Esophagus squamous epithelium (tissue), 4 donors: ENCODE measurements at regions not wholly inside any gene's neighbourhood (a gene's known extent, or its start where the extent isn't known, plus 50 kb on each side); places are given as distances from the start of the nearest gene placed in this dataset.

ENCODE experiments used
- CTCF ChIP-seq, 6 experiments: fragments of 450-650 bp in 4 of 6; fragments of 200-600 bp in 2 of 6; sonication (generic) in 2 of 6; IDR thresholded peaks; one replicate each; pipeline ENCODE4 v1.5.1; 2016 to 2019; ENCODE audit warnings: antibody characterized with exemption in 6 of 6, mild to moderate bottlenecking in 4 of 6, moderate library complexity in 4 of 6
- POLR2A ChIP-seq, 4 donors: fragments of 450-650 bp; IDR thresholded peaks; one replicate each; pipeline ENCODE4 v1.6.1; 2017; ENCODE audit warnings: antibody characterized with exemption in 4 of 4, mild to moderate bottlenecking in 4 of 4, moderate library complexity in 3 of 4

DNA sequence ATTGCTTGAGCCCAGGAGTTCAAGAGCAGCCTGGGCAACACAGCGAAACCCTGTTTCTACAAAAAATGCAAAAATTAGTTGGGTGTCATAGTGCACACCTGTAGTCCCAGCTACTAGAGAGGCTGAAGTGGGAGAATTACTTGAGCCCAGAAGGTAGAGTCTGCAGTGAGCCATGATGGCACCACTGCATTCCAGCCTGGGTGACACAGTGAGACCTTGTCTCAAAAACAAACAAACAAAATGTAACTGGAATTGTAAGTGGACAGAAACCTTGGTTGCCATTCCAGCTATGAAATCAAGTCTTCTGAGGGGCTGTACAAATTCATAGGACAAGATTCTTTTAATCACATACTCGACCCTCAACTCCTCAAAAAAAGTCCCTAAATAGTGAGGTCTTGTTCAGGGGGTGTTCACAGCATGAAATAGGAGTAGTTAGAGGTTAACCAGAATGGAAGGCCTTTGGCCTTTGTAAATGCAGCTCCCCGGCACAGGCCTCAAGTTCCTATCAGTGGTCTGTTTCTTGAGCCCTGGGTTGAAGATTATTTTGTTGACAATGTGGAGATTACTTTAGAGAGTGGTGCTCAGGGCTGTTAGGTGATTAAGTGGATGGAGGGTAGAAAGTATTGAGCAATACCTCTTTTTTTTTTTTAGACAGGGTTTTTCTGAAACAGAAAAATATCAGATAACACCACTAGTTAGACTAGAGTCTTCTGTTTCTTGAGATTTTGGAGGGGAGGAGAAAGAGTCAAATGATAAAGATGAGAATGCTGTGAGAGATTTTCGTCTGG lies 138.7 kb upstream of the ZNF648 start:
- TF ChIP-seq CTCF (IDR thresholded peaks at IDR 0.05): no peak
- no peak for TF ChIP-seq POLR2A (IDR thresholded peaks at IDR 0.05)
